ENCODE measurements at regions not wholly inside any gene's neighbourhood (a gene's known extent, or its start where the extent isn't known, plus 50 kb on each side); places are given as distances from the start of the nearest gene placed in this dataset.
A peak's percentile ranks its signal among the peaks of the same experiment; 100 is the strongest.

GRCh38 chr12:54711669-54712068 lies 63.5 kb upstream of the DCD start:
- no peak for DNase-seq

- DNase-seq: no peak
These were observed 60.7 kb upstream of the DCD start for GRCh38 chr12:54708826-54709225.

GRCh38 chr12:54704202-54704601 lies 56.0 kb upstream of the DCD start:
- DNase-seq: no peak

GRCh38 chr12:54701940-54702592 lies 53.9 kb upstream of the DCD start:
- peak; percentile 46 for DNase-seq

GRCh38 chr12:54700849-54701248 lies 52.7 kb upstream of the DCD start:
- DNase-seq: no peak

- DNase-seq: no peak
These were observed 52.1 kb upstream of the DCD start for GRCh38 chr12:54700301-54700700.
